GM23248 (cell line): ENCODE measurements at regions not wholly inside any gene's neighbourhood (a gene's known extent, or its start where the extent isn't known, plus 50 kb on each side); places are given as distances from the start of the nearest gene placed in this dataset.

Experiments used
- EZH2 ChIP-seq: fragments of 200-600 bp; sonication (generic); IDR thresholded peaks from 2 replicates; pipeline ENCODE4 v1.6.1; 2018; ENCODE audit warnings: antibody characterized with exemption, mild to moderate bottlenecking; ENCODE audit not compliant: insufficient read depth, poor library complexity, severe bottlenecking
- EZH2phosphoT487 ChIP-seq: fragments of 200-600 bp; sonication (generic); IDR thresholded peaks from 2 replicates; pipeline ENCODE4 v1.6.1; 2018; ENCODE audit warnings: antibody characterized with exemption, moderate library complexity, mild to moderate bottlenecking, low read depth; ENCODE audit not compliant: insufficient read depth

- TF ChIP-seq EZH2phosphoT487 (no peak), EZH2 (no peak)
Observed at GRCh38 chr2:155456222-155456621, 757.7 kb downstream of the KCNJ3 start.
